Body of pancreas (tissue), 4 donors: ENCODE measurements at regions not wholly inside any gene's neighbourhood (a gene's known extent, or its start where the extent isn't known, plus 50 kb on each side); places are given as distances from the start of the nearest gene placed in this dataset.

ENCODE experiments used
- CTCF ChIP-seq, 7 experiments: fragments of 450-650 bp in 4 of 7; fragments of 200-600 bp in 3 of 7; sonication (generic) in 3 of 7; IDR thresholded peaks; one replicate each; pipeline ENCODE4 v1.5.1; 2016 to 2019; ENCODE audit warnings: antibody characterized with exemption in 7 of 7
- POLR2A ChIP-seq, 3 donors: fragments of 450-650 bp; IDR thresholded peaks; one replicate each; pipeline ENCODE4 v1.6.1; 2016; ENCODE audit warnings: antibody characterized with exemption in 3 of 3, mild to moderate bottlenecking in 2 of 3

- TF ChIP-seq CTCF (IDR thresholded peaks at IDR 0.05): no peak
- TF ChIP-seq POLR2A (IDR thresholded peaks at IDR 0.05): no peak
Measured at GRCh38 chr2:6069381-6069780, 377.2 kb downstream of the SOX11 start.
